Calu3 (cell line): ENCODE measurements at regions not wholly inside any gene's neighbourhood (a gene's known extent, or its start where the extent isn't known, plus 50 kb on each side); places are given as distances from the start of the nearest gene placed in this dataset.

ENCODE experiments used
- BruUV-seq: library from RNA; stranded (reverse); fragments of 400-500 nt; replicated peaks from 2 replicates; lab custom pipeline; 2021; lab: Mats Ljungman, UMichigan
- CTCF ChIA-PET: fragments of 300-600 bp; sonication (Branson Sonifier 250); formaldehyde crosslinking; loops from one replicate; lab custom pipeline; 2022; ENCODE audit warnings: antibody characterized with exemption; lab: Charles Lee
- DNase-seq: peaks from one replicate; pipeline ENCODE4 v3.0.0; 2022
- H3K27ac Mint-ChIP-seq: one replicate; pipeline ENCODE4 v1.8.0; 2022; ENCODE audit warnings: mixed read lengths; ENCODE audit not compliant: unreplicated experiment
- H3K27me3 Mint-ChIP-seq: one replicate; pipeline ENCODE4 v1.8.0; 2022; ENCODE audit warnings: mixed read lengths; ENCODE audit not compliant: unreplicated experiment
- H3K36me3 Mint-ChIP-seq: one replicate; pipeline ENCODE4 v1.8.0; 2022; ENCODE audit warnings: mild to moderate bottlenecking, moderate library complexity, mixed read lengths; ENCODE audit not compliant: insufficient read depth, unreplicated experiment
- H3K4me1 Mint-ChIP-seq: one replicate; pipeline ENCODE4 v1.8.0; 2022; ENCODE audit warnings: mild to moderate bottlenecking, low read depth, mixed read lengths; ENCODE audit not compliant: unreplicated experiment
- H3K4me3 Mint-ChIP-seq: one replicate; pipeline ENCODE4 v1.8.0; 2022; ENCODE audit warnings: mild to moderate bottlenecking, low read depth, moderate library complexity, mixed read lengths; ENCODE audit not compliant: unreplicated experiment
- H3K9me3 Mint-ChIP-seq: one replicate; pipeline ENCODE4 v1.8.0; 2022; ENCODE audit warnings: low read depth, mixed read lengths; ENCODE audit not compliant: unreplicated experiment
- intact Hi-C: fragments of 100-400 bp; cut with micrococcal nuclease; formaldehyde crosslinking; loops from one replicate; pipeline ENCODE4 v1.10.0; 2022; ENCODE audit not compliant: unreplicated experiment
- TF ChIP-seq, protein P1 (sequence below): fragments of 200-600 bp; IDR thresholded peaks from one replicate; pipeline ENCODE4 v1.8.0; 2022; ENCODE audit warnings: antibody characterized with exemption; ENCODE audit not compliant: unreplicated experiment

DNA sequence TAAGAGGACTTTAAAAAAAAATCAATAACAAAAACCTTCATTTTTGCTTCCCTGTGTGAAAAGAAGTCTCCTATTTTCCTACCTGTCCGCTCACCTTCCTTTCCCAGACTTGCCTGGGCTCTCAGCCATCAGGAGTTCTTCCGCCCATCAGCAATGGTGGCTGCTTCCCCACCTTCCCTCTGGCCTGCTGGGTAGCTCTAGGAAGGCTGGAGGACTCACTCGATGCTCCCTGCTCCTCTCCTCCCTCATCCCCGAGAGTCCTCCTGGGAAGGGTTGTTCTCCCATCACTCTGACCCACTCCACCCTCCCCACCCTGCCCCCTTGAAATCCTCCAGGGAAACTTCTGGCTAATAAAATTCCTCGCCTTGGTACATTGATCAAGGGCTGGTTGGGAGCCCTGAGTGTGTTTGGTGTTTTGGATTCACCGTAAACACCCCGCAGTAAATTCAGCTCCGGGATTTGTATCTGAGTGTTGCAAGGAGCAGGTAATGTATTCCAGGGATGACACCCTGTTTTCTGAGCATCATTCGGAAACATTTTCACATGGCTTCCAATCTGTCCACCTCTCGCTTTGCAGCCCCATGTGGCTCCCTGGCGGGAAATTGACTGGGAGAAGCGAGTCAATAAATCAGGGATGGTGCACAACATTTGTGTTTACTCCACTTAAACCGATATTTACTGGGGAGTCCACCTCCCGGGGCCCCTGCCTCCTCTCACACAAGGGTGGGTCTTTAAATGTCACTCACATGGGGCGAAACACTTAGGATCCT lies 126.4 kb upstream of the SDK1 start:
- Mint-ChIP-seq H3K27ac (no peak overlapping the region), H3K36me3 (no peaks in the 10 kb centered on the region), H3K9me3 (peaks cover 3% of the 10 kb centered on the region), H3K4me1 (no peaks in the 10 kb centered on the region), H3K27me3 (no peaks in the 10 kb centered on the region), H3K4me3 (no peak overlapping the region)
- no peak for DNase-seq
- TF ChIP-seq, protein P1, sequence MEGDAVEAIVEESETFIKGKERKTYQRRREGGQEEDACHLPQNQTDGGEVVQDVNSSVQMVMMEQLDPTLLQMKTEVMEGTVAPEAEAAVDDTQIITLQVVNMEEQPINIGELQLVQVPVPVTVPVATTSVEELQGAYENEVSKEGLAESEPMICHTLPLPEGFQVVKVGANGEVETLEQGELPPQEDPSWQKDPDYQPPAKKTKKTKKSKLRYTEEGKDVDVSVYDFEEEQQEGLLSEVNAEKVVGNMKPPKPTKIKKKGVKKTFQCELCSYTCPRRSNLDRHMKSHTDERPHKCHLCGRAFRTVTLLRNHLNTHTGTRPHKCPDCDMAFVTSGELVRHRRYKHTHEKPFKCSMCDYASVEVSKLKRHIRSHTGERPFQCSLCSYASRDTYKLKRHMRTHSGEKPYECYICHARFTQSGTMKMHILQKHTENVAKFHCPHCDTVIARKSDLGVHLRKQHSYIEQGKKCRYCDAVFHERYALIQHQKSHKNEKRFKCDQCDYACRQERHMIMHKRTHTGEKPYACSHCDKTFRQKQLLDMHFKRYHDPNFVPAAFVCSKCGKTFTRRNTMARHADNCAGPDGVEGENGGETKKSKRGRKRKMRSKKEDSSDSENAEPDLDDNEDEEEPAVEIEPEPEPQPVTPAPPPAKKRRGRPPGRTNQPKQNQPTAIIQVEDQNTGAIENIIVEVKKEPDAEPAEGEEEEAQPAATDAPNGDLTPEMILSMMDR, result no peak
- CTCF ChIA-PET, result no interaction called here
- BruUV-seq, result no TSS peak
- intact Hi-C loops, result no loop called here

DNA sequence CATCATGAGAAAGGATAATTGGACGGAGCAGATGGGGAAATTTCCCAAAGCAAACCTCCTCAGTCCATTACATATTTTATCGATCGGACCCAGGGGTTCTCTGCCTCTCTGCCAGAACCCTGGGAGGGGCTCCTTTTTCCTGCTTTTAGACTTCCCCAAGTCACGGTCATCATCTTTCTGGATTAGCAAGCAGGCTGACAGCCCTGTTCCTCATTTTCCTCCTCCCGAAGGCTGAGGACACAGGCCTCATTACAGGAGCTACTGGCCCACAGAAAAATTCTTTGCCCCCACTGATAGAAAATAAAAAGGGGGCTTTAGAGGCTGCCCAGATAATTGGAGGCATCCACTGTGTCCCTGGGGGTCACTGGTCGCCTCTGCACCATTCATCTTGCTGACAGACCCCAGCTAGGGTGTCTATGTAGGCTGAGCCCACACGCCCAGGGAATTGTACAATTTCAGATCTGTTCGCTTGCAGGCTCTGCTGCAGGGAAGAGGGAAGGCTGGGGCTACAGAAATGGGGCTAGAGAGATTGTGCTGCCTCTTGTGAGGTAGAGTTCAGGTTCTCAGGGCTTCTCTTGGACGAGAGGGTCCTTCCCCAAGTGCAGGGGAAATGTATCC lies 125.7 kb upstream of the SDK1 start:
- no peak overlapping the region for H3K27ac Mint-ChIP-seq
- CTCF ChIA-PET, result interaction anchor here (0.6 to 0.7 kb wide), 2 partner anchors 186 to 615 kb away, joined by 3 read pairs; no protein-coding TSS in a partner anchor
- BruUV-seq, result no TSS peak
- no peaks in the 10 kb centered on the region for H3K27me3 Mint-ChIP-seq
- intact Hi-C loops, result no loop called here
- no peak overlapping the region for H3K4me3 Mint-ChIP-seq
- H3K36me3 Mint-ChIP-seq, result no peaks in the 10 kb centered on the region
- no peaks in the 10 kb centered on the region for H3K4me1 Mint-ChIP-seq
- peaks cover 3% of the 10 kb centered on the region for H3K9me3 Mint-ChIP-seq
- TF ChIP-seq, protein P1, result no peak
- DNase-seq, result no peak

DNA sequence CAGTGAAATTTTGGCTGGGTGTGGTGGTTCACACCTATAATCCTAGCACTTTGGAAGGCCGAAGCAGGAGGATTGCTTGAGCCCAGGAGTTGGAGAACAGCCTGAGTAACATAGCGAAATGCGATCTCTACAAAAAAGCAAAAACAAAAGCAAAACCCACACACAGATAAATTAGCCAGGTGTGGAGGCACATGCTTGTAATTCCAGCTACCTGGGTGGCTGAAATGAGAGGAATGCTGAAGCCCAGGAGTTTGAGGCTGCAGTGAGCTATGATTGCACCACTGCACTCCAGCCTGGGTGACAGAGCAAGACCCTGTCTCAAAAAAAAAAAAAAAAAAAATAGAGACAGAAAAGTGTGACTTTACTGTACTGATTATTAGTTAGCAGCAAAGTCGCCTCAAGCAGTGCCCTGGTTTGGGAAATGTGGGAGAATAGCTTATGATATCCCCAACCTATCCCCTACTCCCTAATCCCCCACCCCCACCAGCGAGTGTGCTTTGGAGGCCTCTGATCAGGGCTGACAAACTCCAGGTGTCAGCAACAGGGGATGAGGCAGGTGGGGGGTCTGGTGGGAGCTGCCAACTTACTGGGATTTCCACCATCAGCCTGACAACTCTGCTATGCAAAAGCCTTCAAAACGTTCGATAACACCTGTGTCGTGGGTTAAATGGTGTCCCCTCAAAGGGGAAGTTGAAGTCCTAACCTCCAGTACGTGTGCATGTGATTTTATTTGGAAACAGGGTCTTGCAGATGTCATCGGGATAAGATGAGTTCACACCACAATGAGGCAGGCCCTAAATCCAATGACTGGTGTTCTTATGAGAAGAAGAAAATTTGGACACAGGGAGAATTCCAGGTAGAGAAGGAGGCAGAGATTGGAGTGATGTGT lies 124.7 kb upstream of the SDK1 start:
- no peak for DNase-seq
- intact Hi-C loops, result no loop called here
- no peaks in the 10 kb centered on the region for H3K4me1 Mint-ChIP-seq
- H3K36me3 Mint-ChIP-seq, result no peaks in the 10 kb centered on the region
- BruUV-seq, result no TSS peak
- TF ChIP-seq, protein P1, result no peak
- H3K4me3 Mint-ChIP-seq, result no peak overlapping the region
- no peak overlapping the region for H3K27ac Mint-ChIP-seq
- peaks cover 3% of the 10 kb centered on the region for H3K9me3 Mint-ChIP-seq
- CTCF ChIA-PET, result interaction anchor here (0.6 to 0.9 kb wide), 5 partner anchors 33 to 614 kb away, joined by 3 to 7 read pairs (median 3); no protein-coding TSS in a partner anchor
- no peaks in the 10 kb centered on the region for H3K27me3 Mint-ChIP-seq

DNA sequence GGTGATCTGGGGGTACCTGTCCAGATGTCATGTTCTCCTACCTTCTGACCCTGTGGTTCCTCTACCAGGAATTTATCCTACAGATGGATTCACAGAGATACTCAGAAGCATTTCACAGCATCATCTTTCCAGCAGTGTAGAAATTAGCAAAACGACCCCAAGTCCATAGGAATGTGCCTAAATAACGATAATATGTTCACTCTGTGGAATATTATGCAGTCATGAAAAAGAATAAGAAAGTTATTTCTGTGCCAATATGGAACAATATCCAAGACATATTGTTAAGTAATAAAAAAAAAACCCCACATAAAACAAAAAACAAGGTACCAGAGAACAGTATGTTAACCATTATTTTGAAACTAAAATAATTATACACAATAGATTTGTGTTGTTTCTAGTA lies 123.8 kb upstream of the SDK1 start:
- H3K27ac Mint-ChIP-seq, result no peak overlapping the region
- no peak overlapping the region for H3K4me3 Mint-ChIP-seq
- CTCF ChIA-PET, result no interaction called here
- no peaks in the 10 kb centered on the region for H3K4me1 Mint-ChIP-seq
- H3K27me3 Mint-ChIP-seq, result no peaks in the 10 kb centered on the region
- intact Hi-C loops, result no loop called here
- no TSS peak for BruUV-seq
- no peak for DNase-seq
- TF ChIP-seq, protein P1, result no peak
- no peaks in the 10 kb centered on the region for H3K9me3 Mint-ChIP-seq
- no peaks in the 10 kb centered on the region for H3K36me3 Mint-ChIP-seq
